Suprapubic skin (tissue), 3 donors: ENCODE measurements at regions not wholly inside any gene's neighbourhood (a gene's known extent, or its start where the extent isn't known, plus 50 kb on each side); places are given as distances from the start of the nearest gene placed in this dataset.

Experiments used
- POLR2AphosphoS5 ChIP-seq, 3 donors: sonication (generic); formaldehyde crosslinking; IDR thresholded peaks; one replicate each; pipeline ENCODE4 v1.6.1; 2017; ENCODE audit warnings: antibody characterized with exemption in 3 of 3
- TF ChIP-seq, protein P1 (sequence below), 2 donors: fragments of 200-600 bp in 1 of 2; fragments of 450-650 bp in 1 of 2; sonication (generic) in 1 of 2; IDR thresholded peaks; one replicate each; pipeline ENCODE4 v1.5.1; 2016 to 2019; ENCODE audit warnings: antibody characterized with exemption in 2 of 2, mild to moderate bottlenecking in 1 of 2, moderate library complexity in 1 of 2

DNA sequence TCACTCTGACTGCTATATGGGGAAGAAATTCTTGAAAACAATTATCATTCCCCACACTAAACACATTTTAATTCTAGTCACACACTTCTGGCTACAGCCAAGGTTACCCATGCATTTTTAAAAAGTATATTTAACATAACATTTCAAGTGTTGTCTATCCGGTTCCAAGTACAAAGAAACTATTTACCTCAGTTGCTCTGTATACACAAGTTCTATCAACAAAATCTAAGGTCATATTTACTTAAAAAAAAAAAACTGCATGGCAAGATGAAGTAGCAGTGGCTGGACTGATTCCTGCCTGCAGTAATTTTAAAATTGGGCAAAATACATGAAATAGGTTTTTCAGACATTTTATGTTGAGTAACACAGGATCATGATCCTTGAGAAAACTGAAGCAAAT lies 155.9 kb upstream of the TOM1L1 start:
- TF ChIP-seq, protein P1, sequence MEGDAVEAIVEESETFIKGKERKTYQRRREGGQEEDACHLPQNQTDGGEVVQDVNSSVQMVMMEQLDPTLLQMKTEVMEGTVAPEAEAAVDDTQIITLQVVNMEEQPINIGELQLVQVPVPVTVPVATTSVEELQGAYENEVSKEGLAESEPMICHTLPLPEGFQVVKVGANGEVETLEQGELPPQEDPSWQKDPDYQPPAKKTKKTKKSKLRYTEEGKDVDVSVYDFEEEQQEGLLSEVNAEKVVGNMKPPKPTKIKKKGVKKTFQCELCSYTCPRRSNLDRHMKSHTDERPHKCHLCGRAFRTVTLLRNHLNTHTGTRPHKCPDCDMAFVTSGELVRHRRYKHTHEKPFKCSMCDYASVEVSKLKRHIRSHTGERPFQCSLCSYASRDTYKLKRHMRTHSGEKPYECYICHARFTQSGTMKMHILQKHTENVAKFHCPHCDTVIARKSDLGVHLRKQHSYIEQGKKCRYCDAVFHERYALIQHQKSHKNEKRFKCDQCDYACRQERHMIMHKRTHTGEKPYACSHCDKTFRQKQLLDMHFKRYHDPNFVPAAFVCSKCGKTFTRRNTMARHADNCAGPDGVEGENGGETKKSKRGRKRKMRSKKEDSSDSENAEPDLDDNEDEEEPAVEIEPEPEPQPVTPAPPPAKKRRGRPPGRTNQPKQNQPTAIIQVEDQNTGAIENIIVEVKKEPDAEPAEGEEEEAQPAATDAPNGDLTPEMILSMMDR (IDR thresholded peaks at IDR 0.05): no peak
- no peak for TF ChIP-seq POLR2AphosphoS5 (IDR thresholded peaks at IDR 0.05)
